Stimulated activated memory B cell treated with anti-CD40 and anti-IgM and Interleukin-4, amounts not matched to agents 10 μg/mL and 1 μg/mL and 100 μg/mL, for 72 hours (primary cell): ENCODE measurements at regions not wholly inside any gene's neighbourhood (a gene's known extent, or its start where the extent isn't known, plus 50 kb on each side); places are given as distances from the start of the nearest gene placed in this dataset.

Source experiments
- ATAC-seq: fragments of 150-1000 bp; cut with Tn5 transposase; 2 replicates; pipeline ENCODE4 v1.10.0; 2021
- H3K27ac Mint-ChIP-seq: one replicate; pipeline ENCODE4 v1.8.0; 2022; ENCODE audit warnings: mild to moderate bottlenecking, mixed read lengths
- H3K27me3 Mint-ChIP-seq: one replicate; pipeline ENCODE4 v1.8.0; 2022; ENCODE audit warnings: mixed read lengths
- H3K36me3 Mint-ChIP-seq: one replicate; pipeline ENCODE4 v1.8.0; 2022; ENCODE audit warnings: mixed read lengths
- H3K4me1 Mint-ChIP-seq: one replicate; pipeline ENCODE4 v1.8.0; 2022; ENCODE audit warnings: mixed read lengths
- H3K4me3 Mint-ChIP-seq: one replicate; pipeline ENCODE4 v1.8.0; 2022; ENCODE audit warnings: mild to moderate bottlenecking, moderate library complexity, mixed read lengths
- H3K9me3 Mint-ChIP-seq: one replicate; pipeline ENCODE4 v1.8.0; 2022; ENCODE audit warnings: mixed read lengths

GRCh38 chr22:49164773-49165320, 662.8 kb downstream of the BRD1 start:
- Mint-ChIP-seq H3K36me3 (no peaks in the 10 kb centered on the region), H3K4me3 (no peak overlapping the region), H3K4me1 (no peaks in the 10 kb centered on the region), H3K27me3 (peaks cover 18% of the 10 kb centered on the region), H3K27ac (no peak overlapping the region), H3K9me3 (peaks cover 3% of the 10 kb centered on the region)
- ATAC-seq: no peak

- Mint-ChIP-seq H3K4me3 (no peak overlapping the region), H3K4me1 (no peaks in the 10 kb centered on the region), H3K27ac (no peak overlapping the region), H3K36me3 (no peaks in the 10 kb centered on the region), H3K9me3 (peaks cover 3% of the 10 kb centered on the region), H3K27me3 (peaks cover 20% of the 10 kb centered on the region)
- no peak for ATAC-seq
These were observed 663.5 kb downstream of the BRD1 start for GRCh38 chr22:49163960-49164690.

- no peaks in the 10 kb centered on the region for H3K4me1 Mint-ChIP-seq
- H3K27ac Mint-ChIP-seq: no peak overlapping the region
- H3K9me3 Mint-ChIP-seq: peaks cover 3% of the 10 kb centered on the region
- peaks cover 20% of the 10 kb centered on the region for H3K27me3 Mint-ChIP-seq
- ATAC-seq: no peak
- H3K4me3 Mint-ChIP-seq: no peak overlapping the region
- H3K36me3 Mint-ChIP-seq: no peaks in the 10 kb centered on the region
These were observed 664.3 kb downstream of the BRD1 start for GRCh38 chr22:49163258-49163959.

- H3K4me3 Mint-ChIP-seq: no peak overlapping the region
- no peaks in the 10 kb centered on the region for H3K4me1 Mint-ChIP-seq
- peaks cover 3% of the 10 kb centered on the region for H3K9me3 Mint-ChIP-seq
- H3K36me3 Mint-ChIP-seq: no peaks in the 10 kb centered on the region
- ATAC-seq: no peak
- peaks cover 20% of the 10 kb centered on the region for H3K27me3 Mint-ChIP-seq
- H3K27ac Mint-ChIP-seq: no peak overlapping the region
These were observed 664.8 kb downstream of the BRD1 start for GRCh38 chr22:49162841-49163240.

- H3K36me3 Mint-ChIP-seq: no peaks in the 10 kb centered on the region
- no peak overlapping the region for H3K27ac Mint-ChIP-seq
- no peaks in the 10 kb centered on the region for H3K4me1 Mint-ChIP-seq
- peaks cover 20% of the 10 kb centered on the region for H3K27me3 Mint-ChIP-seq
- no peak overlapping the region for H3K4me3 Mint-ChIP-seq
- no peak for ATAC-seq
- no peaks in the 10 kb centered on the region for H3K9me3 Mint-ChIP-seq
These were observed 666.4 kb downstream of the BRD1 start for GRCh38 chr22:49161002-49161850.

GRCh38 chr22:49160261-49161001, 667.2 kb downstream of the BRD1 start:
- ATAC-seq: no peak
- H3K4me3 Mint-ChIP-seq: no peak overlapping the region
- H3K36me3 Mint-ChIP-seq: no peaks in the 10 kb centered on the region

GRCh38 chr22:49159711-49160110, 668.0 kb downstream of the BRD1 start:
- Mint-ChIP-seq H3K36me3 (no peaks in the 10 kb centered on the region), H3K27ac (no peak overlapping the region), H3K4me3 (no peak overlapping the region), H3K27me3 (peaks cover 20% of the 10 kb centered on the region), H3K9me3 (peaks cover 5% of the 10 kb centered on the region), H3K4me1 (no peaks in the 10 kb centered on the region)
- no peak for ATAC-seq

More at GRCh38 chr22:49160261-49161001, 667.2 kb downstream of the BRD1 start:
- Mint-ChIP-seq H3K27me3 (peaks cover 20% of the 10 kb centered on the region), H3K9me3 (peaks cover 5% of the 10 kb centered on the region), H3K27ac (no peak overlapping the region), H3K4me1 (no peaks in the 10 kb centered on the region)

GRCh38 chr22:49158741-49159564, 668.7 kb downstream of the BRD1 start:
- Mint-ChIP-seq H3K4me1 (no peaks in the 10 kb centered on the region), H3K4me3 (no peak overlapping the region), H3K27ac (no peak overlapping the region), H3K9me3 (peaks cover 5% of the 10 kb centered on the region), H3K36me3 (no peaks in the 10 kb centered on the region), H3K27me3 (peaks cover 20% of the 10 kb centered on the region)
- no peak for ATAC-seq

GRCh38 chr22:49157529-49158339, 669.9 kb downstream of the BRD1 start:
- Mint-ChIP-seq H3K27ac (no peak overlapping the region), H3K27me3 (peaks cover 20% of the 10 kb centered on the region), H3K4me3 (no peak overlapping the region), H3K36me3 (no peaks in the 10 kb centered on the region), H3K9me3 (peaks cover 5% of the 10 kb centered on the region), H3K4me1 (no peaks in the 10 kb centered on the region)
- no peak for ATAC-seq

GRCh38 chr22:49156662-49157285, 670.9 kb downstream of the BRD1 start:
- no peak for ATAC-seq
- peaks cover 5% of the 10 kb centered on the region for H3K9me3 Mint-ChIP-seq
- peaks cover 20% of the 10 kb centered on the region for H3K27me3 Mint-ChIP-seq
- no peak overlapping the region for H3K27ac Mint-ChIP-seq
- no peaks in the 10 kb centered on the region for H3K4me1 Mint-ChIP-seq
- H3K36me3 Mint-ChIP-seq: no peaks in the 10 kb centered on the region
- no peak overlapping the region for H3K4me3 Mint-ChIP-seq

GRCh38 chr22:49155770-49156580, 671.7 kb downstream of the BRD1 start:
- no peak for ATAC-seq
- no peak overlapping the region for H3K27ac Mint-ChIP-seq
- H3K9me3 Mint-ChIP-seq: peaks cover 5% of the 10 kb centered on the region
- peaks cover 20% of the 10 kb centered on the region for H3K27me3 Mint-ChIP-seq
- H3K4me3 Mint-ChIP-seq: no peak overlapping the region
- no peaks in the 10 kb centered on the region for H3K4me1 Mint-ChIP-seq
- H3K36me3 Mint-ChIP-seq: no peaks in the 10 kb centered on the region

GRCh38 chr22:49155039-49155769, 672.5 kb downstream of the BRD1 start:
- Mint-ChIP-seq H3K9me3 (peaks cover 5% of the 10 kb centered on the region), H3K27ac (no peak overlapping the region), H3K36me3 (no peaks in the 10 kb centered on the region), H3K4me1 (no peaks in the 10 kb centered on the region), H3K27me3 (peaks cover 20% of the 10 kb centered on the region), H3K4me3 (no peak overlapping the region)
- no peak for ATAC-seq
